KMS-11 (cell line): ENCODE measurements at regions not wholly inside any gene's neighbourhood (a gene's known extent, or its start where the extent isn't known, plus 50 kb on each side); places are given as distances from the start of the nearest gene placed in this dataset.

Experiments
- H2AFZ ChIP-seq: fragments of 200-600 bp; sonication (generic); 2 replicates; pipeline ENCODE4 v1.6.1; 2016; ENCODE audit warnings: antibody characterized with exemption, mixed run types, low read depth
- H3K27ac ChIP-seq: fragments of 200-600 bp; sonication (generic); 2 replicates; pipeline ENCODE4 v1.6.1; 2016; ENCODE audit warnings: mild to moderate bottlenecking, mixed run types
- H3K27me3 ChIP-seq: fragments of 200-600 bp; sonication (generic); 2 replicates; pipeline ENCODE4 v1.6.1; 2017; ENCODE audit warnings: mild to moderate bottlenecking, low read depth, mixed run types, moderate library complexity; ENCODE audit not compliant: insufficient read depth
- H3K36me3 ChIP-seq: fragments of 200-600 bp; sonication (generic); 2 replicates; pipeline ENCODE4 v1.6.1; 2017; ENCODE audit warnings: mild to moderate bottlenecking, mixed run types; ENCODE audit not compliant: insufficient read depth
- H3K4me1 ChIP-seq: fragments of 200-600 bp; sonication (generic); 2 replicates; pipeline ENCODE4 v1.6.1; 2016; ENCODE audit warnings: mild to moderate bottlenecking, low read depth, mixed run types; ENCODE audit not compliant: poor library complexity, severe bottlenecking
- H3K4me2 ChIP-seq: fragments of 200-600 bp; sonication (generic); 2 replicates; pipeline ENCODE4 v1.7.0; 2016; ENCODE audit warnings: mild to moderate bottlenecking, mixed run types
- H3K4me3 ChIP-seq: fragments of 200-600 bp; sonication (generic); IDR thresholded peaks from 2 replicates; pipeline ENCODE4 v1.6.1; 2017; ENCODE audit warnings: low read depth, low read length, mixed read lengths; ENCODE audit not compliant: insufficient read depth
- H3K79me2 ChIP-seq: fragments of 200-600 bp; sonication (generic); 2 replicates; pipeline ENCODE4 v1.6.1; 2016; ENCODE audit warnings: low read depth, mixed run types; ENCODE audit not compliant: insufficient read depth
- H3K9ac ChIP-seq: fragments of 200-600 bp; sonication (generic); 2 replicates; pipeline ENCODE4 v1.6.1; 2016; ENCODE audit warnings: mild to moderate bottlenecking, mixed run types
- H4K20me1 ChIP-seq: fragments of 200-600 bp; sonication (generic); 2 replicates; pipeline ENCODE4 v1.6.1; 2016; ENCODE audit warnings: mild to moderate bottlenecking, mixed run types; ENCODE audit not compliant: insufficient read depth
- TF ChIP-seq, protein P1 (sequence below): fragments of 200-600 bp; sonication (generic); conservative IDR thresholded peaks from 2 replicates; pipeline ENCODE4 v1.6.1; 2017; ENCODE audit warnings: low read depth, mild to moderate bottlenecking, antibody characterized with exemption, low read length, moderate library complexity, mixed read lengths

DNA sequence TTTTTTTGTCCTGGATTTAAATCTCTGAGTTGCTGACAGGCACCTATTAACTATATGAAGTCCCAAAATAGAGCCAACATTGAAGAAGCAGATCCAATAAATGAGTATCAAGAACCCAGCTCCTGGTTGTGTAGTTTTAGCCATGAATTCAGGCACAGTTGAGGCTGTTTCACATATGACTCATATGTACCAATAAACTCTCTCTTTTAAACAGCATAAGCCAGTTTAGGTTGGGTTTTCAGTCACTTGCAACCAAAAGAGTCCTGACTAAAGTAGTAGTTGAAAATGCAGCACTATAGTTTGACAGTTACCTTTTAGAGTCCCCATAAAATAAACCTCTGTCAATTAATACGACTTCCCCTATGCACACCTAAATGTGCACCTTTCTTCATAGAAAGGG, 389.9 kb downstream of the RPS29 start:
- H3K4me3 ChIP-seq = no peak overlapping the region
- H3K27ac ChIP-seq = no peak overlapping the region
- no peak overlapping the region for H3K4me2 ChIP-seq
- H3K4me1 ChIP-seq = peaks cover 26% of the 10 kb centered on the region
- no peaks in the 10 kb centered on the region for H3K27me3 ChIP-seq
- no peaks in the 10 kb centered on the region for H4K20me1 ChIP-seq
- no peaks in the 10 kb centered on the region for H3K36me3 ChIP-seq
- H2AFZ ChIP-seq = no peak overlapping the region
- H3K9ac ChIP-seq = no peak overlapping the region
- TF ChIP-seq, protein P1, sequence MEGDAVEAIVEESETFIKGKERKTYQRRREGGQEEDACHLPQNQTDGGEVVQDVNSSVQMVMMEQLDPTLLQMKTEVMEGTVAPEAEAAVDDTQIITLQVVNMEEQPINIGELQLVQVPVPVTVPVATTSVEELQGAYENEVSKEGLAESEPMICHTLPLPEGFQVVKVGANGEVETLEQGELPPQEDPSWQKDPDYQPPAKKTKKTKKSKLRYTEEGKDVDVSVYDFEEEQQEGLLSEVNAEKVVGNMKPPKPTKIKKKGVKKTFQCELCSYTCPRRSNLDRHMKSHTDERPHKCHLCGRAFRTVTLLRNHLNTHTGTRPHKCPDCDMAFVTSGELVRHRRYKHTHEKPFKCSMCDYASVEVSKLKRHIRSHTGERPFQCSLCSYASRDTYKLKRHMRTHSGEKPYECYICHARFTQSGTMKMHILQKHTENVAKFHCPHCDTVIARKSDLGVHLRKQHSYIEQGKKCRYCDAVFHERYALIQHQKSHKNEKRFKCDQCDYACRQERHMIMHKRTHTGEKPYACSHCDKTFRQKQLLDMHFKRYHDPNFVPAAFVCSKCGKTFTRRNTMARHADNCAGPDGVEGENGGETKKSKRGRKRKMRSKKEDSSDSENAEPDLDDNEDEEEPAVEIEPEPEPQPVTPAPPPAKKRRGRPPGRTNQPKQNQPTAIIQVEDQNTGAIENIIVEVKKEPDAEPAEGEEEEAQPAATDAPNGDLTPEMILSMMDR = no peak
- H3K79me2 ChIP-seq = no peaks in the 10 kb centered on the region

- no peaks in the 10 kb centered on the region for H3K36me3 ChIP-seq
- TF ChIP-seq, protein P1 = no peak
- H3K27me3 ChIP-seq = no peaks in the 10 kb centered on the region
- H2AFZ ChIP-seq = peak overlapping the region; percentile 59; the same call in 1 of the 2 replicates
- H4K20me1 ChIP-seq = no peaks in the 10 kb centered on the region
- peak overlapping the region; percentile 76 for H3K27ac ChIP-seq
- no peaks in the 10 kb centered on the region for H3K79me2 ChIP-seq
- H3K4me3 ChIP-seq = no peak overlapping the region
- H3K9ac ChIP-seq = peak overlapping the region; percentile 25; the same call in 1 of the 2 replicates
- peak overlapping the region; percentile 66 for H3K4me2 ChIP-seq
- H3K4me1 ChIP-seq = peaks cover 26% of the 10 kb centered on the region
Measured at GRCh38 chr14:49194067-49194466, 392.1 kb downstream of the RPS29 start.

GRCh38 chr14:49193332-49194065, 392.7 kb downstream of the RPS29 start:
- no peaks in the 10 kb centered on the region for H3K36me3 ChIP-seq
- peak overlapping the region; percentile 66 for H3K4me2 ChIP-seq
- H3K27ac ChIP-seq = peak overlapping the region; percentile 76
- TF ChIP-seq, protein P1 = no peak
- H3K79me2 ChIP-seq = no peaks in the 10 kb centered on the region
- peak overlapping the region; percentile 59; the same call in 1 of the 2 replicates for H2AFZ ChIP-seq
- no peaks in the 10 kb centered on the region for H4K20me1 ChIP-seq
- H3K9ac ChIP-seq = peak overlapping the region; percentile 25; the same call in 1 of the 2 replicates
- H3K4me3 ChIP-seq = no peak overlapping the region
- H3K4me1 ChIP-seq = peaks cover 26% of the 10 kb centered on the region
- no peaks in the 10 kb centered on the region for H3K27me3 ChIP-seq

- Histone ChIP-seq H3K4me2 (no peak overlapping the region), H4K20me1 (no peaks in the 10 kb centered on the region), H3K36me3 (no peaks in the 10 kb centered on the region), H3K27ac (no peak overlapping the region), H3K4me1 (peaks cover 26% of the 10 kb centered on the region), H3K4me3 (no peak overlapping the region), H3K9ac (no peak overlapping the region), H3K27me3 (no peaks in the 10 kb centered on the region), H2AFZ (no peak overlapping the region), H3K79me2 (no peaks in the 10 kb centered on the region)
- TF ChIP-seq, protein P1 = no peak
Measured at GRCh38 chr14:49191380-49191779, 394.8 kb downstream of the RPS29 start.
